Left ventricle myocardium inferior (tissue), 1 donor: ENCODE measurements at regions not wholly inside any gene's neighbourhood (a gene's known extent, or its start where the extent isn't known, plus 50 kb on each side); places are given as distances from the start of the nearest gene placed in this dataset.
A peak's percentile ranks its signal among the peaks of the same experiment; 100 is the strongest.

ENCODE experiments used
- DNase-seq: peaks from one replicate; pipeline ENCODE4 v3.0.0-alpha.2; 2020
- H3K27ac ChIP-seq: fragments of 200-600 bp; replicated peaks from 2 replicates; pipeline ENCODE4 v1.8.0; 2021
- H3K27me3 ChIP-seq: fragments of 200-600 bp; 2 replicates; pipeline ENCODE4 v1.8.0; 2021; ENCODE audit warnings: low read depth
- H3K36me3 ChIP-seq: fragments of 200-600 bp; 2 replicates; pipeline ENCODE4 v1.8.0; 2021
- H3K4me1 ChIP-seq: fragments of 200-600 bp; 2 replicates; pipeline ENCODE4 v1.8.0; 2021
- H3K4me3 ChIP-seq: fragments of 200-600 bp; 2 replicates; pipeline ENCODE4 v1.8.0; 2021; ENCODE audit warnings: mild to moderate bottlenecking, moderate library complexity
- H3K9me3 ChIP-seq: fragments of 200-600 bp; replicated peaks from 2 replicates; pipeline ENCODE4 v1.8.0; 2021
- CTCF ChIP-seq: fragments of 200-600 bp; IDR thresholded peaks from 2 replicates; pipeline ENCODE4 v1.8.0; 2021; ENCODE audit warnings: antibody characterized with exemption, mild to moderate bottlenecking, borderline replicate concordance
- intact Hi-C: fragments of 100-400 bp; cut with micrococcal nuclease; formaldehyde crosslinking; loops from one replicate; pipeline ENCODE4 v1.11.0; 2022
- donor health status: DM: no; HTN: yes; CAD: no; lungs with severe emphysema.

DNA sequence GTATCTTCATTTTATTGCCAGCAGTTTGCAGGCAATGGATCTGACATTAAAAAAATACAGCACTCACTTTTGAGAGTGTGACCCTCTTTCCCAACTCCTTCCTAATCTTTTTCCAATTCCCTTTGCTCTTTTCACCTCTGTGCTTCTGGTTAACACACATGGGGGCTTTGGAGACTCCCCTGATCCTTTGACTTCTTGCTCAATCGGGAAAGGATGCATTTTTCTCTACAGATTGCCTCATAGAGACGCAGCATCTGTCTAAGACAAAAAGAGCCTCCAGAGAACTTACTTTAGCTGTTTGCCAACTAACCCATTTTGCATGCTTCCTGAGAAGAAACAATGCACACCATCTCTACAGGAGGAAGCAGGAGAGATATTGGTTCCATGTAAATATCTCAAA, 378.3 kb downstream of the PBX1 start:
- no peak for DNase-seq
- peak overlapping the region; percentile 19 for H3K27ac ChIP-seq
- H3K27me3 ChIP-seq: no peaks in the 10 kb centered on the region
- no peak overlapping the region for H3K4me3 ChIP-seq
- no peaks in the 10 kb centered on the region for H3K36me3 ChIP-seq
- no peak for TF ChIP-seq CTCF
- H3K4me1 ChIP-seq: peaks cover 6% of the 10 kb centered on the region
- intact Hi-C loops: no loop called here
- H3K9me3 ChIP-seq: peaks cover 12% of the 10 kb centered on the region

DNA sequence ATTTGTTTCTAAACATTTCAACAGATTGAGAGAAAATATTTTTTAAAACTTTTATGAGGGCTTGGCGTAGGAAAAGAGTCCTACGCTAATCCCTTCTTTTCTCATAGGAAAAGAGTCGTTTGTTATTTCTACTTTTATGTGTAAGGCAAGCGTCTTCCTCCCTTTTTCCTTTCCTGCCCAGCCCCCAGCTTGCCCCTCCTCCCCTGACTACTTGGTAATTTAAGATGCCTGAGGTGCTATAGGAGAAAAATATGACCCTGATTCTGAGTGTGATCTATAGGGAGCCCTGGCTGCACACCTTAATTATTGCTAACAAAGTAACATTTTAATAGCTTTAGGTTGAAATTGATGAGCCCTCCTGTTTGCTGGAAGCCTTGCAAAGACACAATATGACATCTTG, 373.6 kb downstream of the PBX1 start:
- H3K4me3 ChIP-seq: no peak overlapping the region
- H3K9me3 ChIP-seq: no peaks in the 10 kb centered on the region
- intact Hi-C loops: no loop called here
- H3K27me3 ChIP-seq: no peaks in the 10 kb centered on the region
- H3K4me1 ChIP-seq: peaks cover 6% of the 10 kb centered on the region
- H3K36me3 ChIP-seq: no peaks in the 10 kb centered on the region
- no peak for DNase-seq
- TF ChIP-seq CTCF: no peak
- H3K27ac ChIP-seq: no peak overlapping the region

- intact Hi-C loops: no loop called here
- H3K36me3 ChIP-seq: no peaks in the 10 kb centered on the region
- H3K4me3 ChIP-seq: no peak overlapping the region
- no peaks in the 10 kb centered on the region for H3K27me3 ChIP-seq
- no peak for DNase-seq
- no peaks in the 10 kb centered on the region for H3K9me3 ChIP-seq
- no peak for TF ChIP-seq CTCF
- no peaks in the 10 kb centered on the region for H3K4me1 ChIP-seq
- no peak overlapping the region for H3K27ac ChIP-seq
These were observed 371.8 kb downstream of the PBX1 start for GRCh38 chr1:164930833-164931232.

GRCh38 chr1:164930241-164930640, 371.3 kb downstream of the PBX1 start:
- no peak overlapping the region for H3K27ac ChIP-seq
- H3K9me3 ChIP-seq: no peaks in the 10 kb centered on the region
- intact Hi-C loops: no loop called here
- no peaks in the 10 kb centered on the region for H3K4me1 ChIP-seq
- no peaks in the 10 kb centered on the region for H3K27me3 ChIP-seq
- H3K4me3 ChIP-seq: no peak overlapping the region
- TF ChIP-seq CTCF: no peak
- no peak for DNase-seq
- no peaks in the 10 kb centered on the region for H3K36me3 ChIP-seq

GRCh38 chr1:164928232-164928812, 369.3 kb downstream of the PBX1 start:
- Histone ChIP-seq H3K9me3 (no peaks in the 10 kb centered on the region), H3K36me3 (no peaks in the 10 kb centered on the region), H3K27me3 (no peaks in the 10 kb centered on the region), H3K4me3 (no peak overlapping the region), H3K27ac (no peak overlapping the region), H3K4me1 (no peaks in the 10 kb centered on the region)
- TF ChIP-seq CTCF: no peak
- DNase-seq: no peak
- intact Hi-C loops: no loop called here

DNA sequence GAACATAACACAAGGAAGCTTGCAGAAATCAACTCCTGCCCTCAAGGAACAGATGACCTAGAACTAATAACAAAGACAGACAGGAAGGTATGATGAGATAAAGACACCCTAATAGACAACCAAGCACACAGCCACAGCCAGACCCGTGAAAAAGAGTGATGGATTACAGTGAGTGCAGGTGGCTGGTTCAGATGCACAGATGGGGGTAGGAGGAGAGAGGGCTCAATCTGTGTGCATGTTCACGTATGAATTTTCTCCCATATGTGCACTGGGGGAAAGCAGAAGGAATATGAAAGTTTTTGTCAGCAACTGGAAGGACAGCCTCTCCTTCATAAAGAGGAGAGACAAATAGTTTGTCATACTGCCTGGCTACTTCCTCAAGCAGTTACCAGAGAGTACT, 367.1 kb downstream of the PBX1 start:
- no peaks in the 10 kb centered on the region for H3K36me3 ChIP-seq
- TF ChIP-seq CTCF: no peak
- no peak for DNase-seq
- no peaks in the 10 kb centered on the region for H3K27me3 ChIP-seq
- intact Hi-C loops: no loop called here
- H3K4me3 ChIP-seq: no peak overlapping the region
- H3K9me3 ChIP-seq: no peaks in the 10 kb centered on the region
- no peak overlapping the region for H3K27ac ChIP-seq
- no peaks in the 10 kb centered on the region for H3K4me1 ChIP-seq
